ENCODE measurements at regions not wholly inside any gene's neighbourhood (a gene's known extent, or its start where the extent isn't known, plus 50 kb on each side); places are given as distances from the start of the nearest gene placed in this dataset.

DNA sequence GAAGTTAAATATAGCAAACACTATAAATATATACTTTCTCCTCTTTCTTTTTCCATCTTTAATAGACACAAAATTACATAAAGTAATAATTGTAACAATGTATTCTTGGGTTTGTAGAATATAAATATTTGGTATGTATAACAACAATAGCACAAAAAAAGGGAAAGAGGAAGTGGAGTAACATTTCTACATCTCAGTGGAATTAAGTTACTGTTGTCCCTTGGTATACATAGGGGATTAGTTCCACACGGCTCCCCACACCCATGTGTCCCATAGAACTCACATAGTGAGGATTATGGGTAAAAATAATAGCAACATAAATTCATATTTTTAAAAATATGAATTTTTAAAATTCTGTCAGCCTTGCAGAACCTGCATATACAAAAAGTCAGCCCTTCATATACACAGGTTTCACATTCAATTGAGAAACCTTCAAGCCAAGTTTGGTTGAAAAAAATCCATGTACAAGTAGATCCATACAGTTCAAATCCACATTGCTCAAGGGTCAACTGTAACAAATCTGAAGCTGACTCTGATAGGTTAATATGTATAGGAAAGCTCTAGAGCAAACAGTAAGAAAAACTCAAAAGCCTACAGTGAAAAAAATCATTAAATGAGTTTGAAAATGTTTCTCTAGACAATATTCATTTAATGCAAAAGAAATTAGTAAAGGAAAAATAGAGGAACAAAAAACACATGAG, 92.4 kb downstream of the HYCC1 start:
- Histone ChIP-seq H3K9ac (ENCODE audit: low read length) (no peak overlapping the region), H3K27me3 (ENCODE audit: insufficient read depth, low read depth, low read length) (no peaks in the 10 kb centered on the region), H3K4me3 (ENCODE audit: low read length) (no peak overlapping the region), H3K9me2 (ENCODE audit: insufficient read depth, low read length) (no peaks in the 10 kb centered on the region), H3K27ac (ENCODE audit: low read length) (no peak overlapping the region), H3K9me3 (ENCODE audit: low read length) (peaks cover 2% of the 10 kb centered on the region), H3K79me2 (replicated peaks; ENCODE audit: insufficient read depth, low read length) (no peaks in the 10 kb centered on the region), H2AFZ (ENCODE audit: low read depth, low read length) (no peak overlapping the region), H3F3A (ENCODE audit: insufficient read depth, low read length, poor library complexity, severe bottlenecking) (no peaks in the 10 kb centered on the region), H3K36me3 (ENCODE audit: insufficient read depth, low read length) (no peaks in the 10 kb centered on the region), H3K4me2 (ENCODE audit: low read length) (no peak overlapping the region), H4K20me1 (ENCODE audit: insufficient read depth) (no peaks in the 10 kb centered on the region)
- no peak for TF ChIP-seq EZH2 (IDR thresholded peaks at IDR 0.05; ENCODE audit: borderline replicate concordance, insufficient read depth, low read length, poor library complexity, severe bottlenecking)
- TF ChIP-seq MXI1 (conservative IDR thresholded peaks at IDR 0.05; ENCODE audit: poor library complexity, severe bottlenecking): no peak
- no peak for TF ChIP-seq EP300 (conservative IDR thresholded peaks at IDR 0.05; ENCODE audit: poor library complexity, severe bottlenecking)
- TF ChIP-seq SMC3 (conservative IDR thresholded peaks at IDR 0.05; ENCODE audit: poor library complexity): no peak
- TF ChIP-seq, protein P1, sequence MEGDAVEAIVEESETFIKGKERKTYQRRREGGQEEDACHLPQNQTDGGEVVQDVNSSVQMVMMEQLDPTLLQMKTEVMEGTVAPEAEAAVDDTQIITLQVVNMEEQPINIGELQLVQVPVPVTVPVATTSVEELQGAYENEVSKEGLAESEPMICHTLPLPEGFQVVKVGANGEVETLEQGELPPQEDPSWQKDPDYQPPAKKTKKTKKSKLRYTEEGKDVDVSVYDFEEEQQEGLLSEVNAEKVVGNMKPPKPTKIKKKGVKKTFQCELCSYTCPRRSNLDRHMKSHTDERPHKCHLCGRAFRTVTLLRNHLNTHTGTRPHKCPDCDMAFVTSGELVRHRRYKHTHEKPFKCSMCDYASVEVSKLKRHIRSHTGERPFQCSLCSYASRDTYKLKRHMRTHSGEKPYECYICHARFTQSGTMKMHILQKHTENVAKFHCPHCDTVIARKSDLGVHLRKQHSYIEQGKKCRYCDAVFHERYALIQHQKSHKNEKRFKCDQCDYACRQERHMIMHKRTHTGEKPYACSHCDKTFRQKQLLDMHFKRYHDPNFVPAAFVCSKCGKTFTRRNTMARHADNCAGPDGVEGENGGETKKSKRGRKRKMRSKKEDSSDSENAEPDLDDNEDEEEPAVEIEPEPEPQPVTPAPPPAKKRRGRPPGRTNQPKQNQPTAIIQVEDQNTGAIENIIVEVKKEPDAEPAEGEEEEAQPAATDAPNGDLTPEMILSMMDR (IDR thresholded peaks at IDR 0.05; ENCODE audit: poor library complexity, severe bottlenecking): no peak
- TF ChIP-seq, protein P2, sequence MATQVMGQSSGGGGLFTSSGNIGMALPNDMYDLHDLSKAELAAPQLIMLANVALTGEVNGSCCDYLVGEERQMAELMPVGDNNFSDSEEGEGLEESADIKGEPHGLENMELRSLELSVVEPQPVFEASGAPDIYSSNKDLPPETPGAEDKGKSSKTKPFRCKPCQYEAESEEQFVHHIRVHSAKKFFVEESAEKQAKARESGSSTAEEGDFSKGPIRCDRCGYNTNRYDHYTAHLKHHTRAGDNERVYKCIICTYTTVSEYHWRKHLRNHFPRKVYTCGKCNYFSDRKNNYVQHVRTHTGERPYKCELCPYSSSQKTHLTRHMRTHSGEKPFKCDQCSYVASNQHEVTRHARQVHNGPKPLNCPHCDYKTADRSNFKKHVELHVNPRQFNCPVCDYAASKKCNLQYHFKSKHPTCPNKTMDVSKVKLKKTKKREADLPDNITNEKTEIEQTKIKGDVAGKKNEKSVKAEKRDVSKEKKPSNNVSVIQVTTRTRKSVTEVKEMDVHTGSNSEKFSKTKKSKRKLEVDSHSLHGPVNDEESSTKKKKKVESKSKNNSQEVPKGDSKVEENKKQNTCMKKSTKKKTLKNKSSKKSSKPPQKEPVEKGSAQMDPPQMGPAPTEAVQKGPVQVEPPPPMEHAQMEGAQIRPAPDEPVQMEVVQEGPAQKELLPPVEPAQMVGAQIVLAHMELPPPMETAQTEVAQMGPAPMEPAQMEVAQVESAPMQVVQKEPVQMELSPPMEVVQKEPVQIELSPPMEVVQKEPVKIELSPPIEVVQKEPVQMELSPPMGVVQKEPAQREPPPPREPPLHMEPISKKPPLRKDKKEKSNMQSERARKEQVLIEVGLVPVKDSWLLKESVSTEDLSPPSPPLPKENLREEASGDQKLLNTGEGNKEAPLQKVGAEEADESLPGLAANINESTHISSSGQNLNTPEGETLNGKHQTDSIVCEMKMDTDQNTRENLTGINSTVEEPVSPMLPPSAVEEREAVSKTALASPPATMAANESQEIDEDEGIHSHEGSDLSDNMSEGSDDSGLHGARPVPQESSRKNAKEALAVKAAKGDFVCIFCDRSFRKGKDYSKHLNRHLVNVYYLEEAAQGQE (IDR thresholded peaks at IDR 0.05; ENCODE audit: borderline replicate concordance): no peak
- TF ChIP-seq RAD21 (conservative IDR thresholded peaks at IDR 0.05): no peak
- TF ChIP-seq POLR2AphosphoS5 (IDR thresholded peaks at IDR 0.05): no peak
- TF ChIP-seq TAF1 (IDR thresholded peaks at IDR 0.05; ENCODE audit: low read depth): no peak

DNA sequence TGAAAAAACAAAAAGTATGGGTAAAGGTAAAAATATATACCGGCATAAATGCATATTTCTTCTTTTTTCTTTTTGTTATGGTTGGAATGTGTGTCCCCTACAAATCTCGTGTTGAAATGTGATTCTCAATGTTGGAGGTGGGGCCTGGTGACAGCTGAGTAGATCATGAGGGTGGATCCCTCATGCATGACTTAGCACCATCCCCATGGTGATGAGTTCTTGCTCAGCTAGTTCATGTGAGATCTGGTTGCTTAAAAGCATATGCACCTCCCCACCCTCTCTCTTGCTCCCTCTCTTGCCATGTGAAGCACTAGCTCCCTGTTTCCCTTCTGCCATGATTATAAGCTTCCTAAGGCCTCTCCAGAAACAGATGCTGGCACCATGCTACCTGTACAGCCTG, 93.3 kb downstream of the HYCC1 start:
- Histone ChIP-seq H3K9ac (ENCODE audit: low read length) (no peak overlapping the region), H3K9me2 (ENCODE audit: insufficient read depth, low read length) (no peaks in the 10 kb centered on the region), H3K27ac (ENCODE audit: low read length) (no peak overlapping the region), H3K27me3 (ENCODE audit: insufficient read depth, low read depth, low read length) (no peaks in the 10 kb centered on the region), H3F3A (ENCODE audit: insufficient read depth, low read length, poor library complexity, severe bottlenecking) (no peaks in the 10 kb centered on the region), H3K4me2 (ENCODE audit: low read length) (no peak overlapping the region), H3K9me3 (ENCODE audit: low read length) (peaks cover 2% of the 10 kb centered on the region), H3K79me2 (replicated peaks; ENCODE audit: insufficient read depth, low read length) (no peaks in the 10 kb centered on the region), H3K4me3 (ENCODE audit: low read length) (no peak overlapping the region), H3K36me3 (ENCODE audit: insufficient read depth, low read length) (no peaks in the 10 kb centered on the region), H4K20me1 (ENCODE audit: insufficient read depth) (no peaks in the 10 kb centered on the region), H2AFZ (ENCODE audit: low read depth, low read length) (no peak overlapping the region)
- no peak for TF ChIP-seq SMC3 (conservative IDR thresholded peaks at IDR 0.05; ENCODE audit: poor library complexity)
- TF ChIP-seq POLR2AphosphoS5 (IDR thresholded peaks at IDR 0.05): no peak
- TF ChIP-seq EZH2 (IDR thresholded peaks at IDR 0.05; ENCODE audit: borderline replicate concordance, insufficient read depth, low read length, poor library complexity, severe bottlenecking): no peak
- no peak for TF ChIP-seq RAD21 (conservative IDR thresholded peaks at IDR 0.05)
- no peak for TF ChIP-seq TAF1 (IDR thresholded peaks at IDR 0.05; ENCODE audit: low read depth)
- TF ChIP-seq, protein P2 (IDR thresholded peaks at IDR 0.05; ENCODE audit: borderline replicate concordance): no peak
- TF ChIP-seq, protein P1 (IDR thresholded peaks at IDR 0.05; ENCODE audit: poor library complexity, severe bottlenecking): no peak
- no peak for TF ChIP-seq EP300 (conservative IDR thresholded peaks at IDR 0.05; ENCODE audit: poor library complexity, severe bottlenecking)
- no peak for TF ChIP-seq MXI1 (conservative IDR thresholded peaks at IDR 0.05; ENCODE audit: poor library complexity, severe bottlenecking)

Measured in neural cell (in vitro differentiated cells).